CD4-positive, CD25-positive, alpha-beta regulatory T cell (primary cell): ENCODE measurements at regions not wholly inside any gene's neighbourhood (a gene's known extent, or its start where the extent isn't known, plus 50 kb on each side); places are given as distances from the start of the nearest gene placed in this dataset.

Experiments
- ATAC-seq, 2 donors: fragments of 150-1000 bp; cut with Tn5 transposase; one replicate each; pipeline ENCODE4 v1.10.0; 2021; ENCODE audit warnings: low read depth in 2 of 2, moderate number of reproducible peaks in 2 of 2, moderate library complexity in 1 of 2
- DNase-seq, 3 donors: peaks; one replicate each; pipeline versions ENCODE4 v3.0.0 to v3.0.0-alpha.2; 2012 to 2022; ENCODE audit warnings: mixed read lengths in 1 of 3
- H3K27ac ChIP-seq: one replicate; pipeline ENCODE4 v1.7.0; 2013; ENCODE audit warnings: mild to moderate bottlenecking, low read length; ENCODE audit not compliant: insufficient read depth, poor library complexity, severe bottlenecking
- H3K27me3 ChIP-seq: one replicate; pipeline ENCODE4 v1.7.0; 2013; ENCODE audit warnings: low read length; ENCODE audit not compliant: control insufficient read depth, insufficient read depth
- H3K36me3 ChIP-seq: one replicate; pipeline ENCODE4 v1.7.0; 2013; ENCODE audit warnings: mild to moderate bottlenecking, low read length, moderate library complexity; ENCODE audit not compliant: control insufficient read depth, insufficient read depth
- H3K4me1 ChIP-seq: 2 replicates; pipeline ENCODE4 v1.7.0; 2013; ENCODE audit warnings: mild to moderate bottlenecking, low read length; ENCODE audit not compliant: insufficient read depth, control insufficient read depth, poor library complexity, severe bottlenecking
- H3K4me3 ChIP-seq: one replicate; pipeline ENCODE4 v1.7.0; 2013; ENCODE audit warnings: low read depth, mild to moderate bottlenecking, low read length, moderate library complexity
- H3K9me3 ChIP-seq, 2 experiments: 1 replicate in 1 of 2; 2 replicates in 1 of 2; pipeline ENCODE4 v1.7.0; 2013; ENCODE audit warnings: low read length in 2 of 2, mild to moderate bottlenecking in 1 of 2, moderate library complexity in 1 of 2; ENCODE audit not compliant: control insufficient read depth in 2 of 2
- H3K27ac Mint-ChIP-seq, 3 donors: one replicate each; pipeline ENCODE4 v1.8.0; 2020 to 2022; ENCODE audit warnings: mild to moderate bottlenecking in 3 of 3, mixed read lengths in 3 of 3, moderate library complexity in 2 of 3
- H3K27me3 Mint-ChIP-seq: one replicate; pipeline ENCODE4 v1.8.0; 2022; ENCODE audit warnings: mild to moderate bottlenecking, mixed read lengths
- H3K36me3 Mint-ChIP-seq: one replicate; pipeline ENCODE4 v1.8.0; 2020; ENCODE audit warnings: mixed read lengths
- H3K4me1 Mint-ChIP-seq, 4 donors: one replicate each; pipeline ENCODE4 v1.8.0; 2020 to 2022; ENCODE audit warnings: mixed read lengths in 4 of 4, mild to moderate bottlenecking in 1 of 4
- H3K4me3 Mint-ChIP-seq, 4 donors: one replicate each; pipeline ENCODE4 v1.8.0; 2020 to 2022; ENCODE audit warnings: mild to moderate bottlenecking in 4 of 4, mixed read lengths in 4 of 4, moderate library complexity in 3 of 4
- H3K9me3 Mint-ChIP-seq, 7 donors: one replicate each; pipeline ENCODE4 v1.8.0; 2020 to 2022; ENCODE audit warnings: mixed read lengths in 7 of 7, mild to moderate bottlenecking in 3 of 7, moderate library complexity in 2 of 7

- ATAC-seq = no peak
- no peaks in the 10 kb centered on the region for H3K4me1 ChIP-seq
- Mint-ChIP-seq H3K9me3 (no peaks in the 10 kb centered on the region), H3K4me3 (no peak overlapping the region), H3K36me3 (no peaks in the 10 kb centered on the region), H3K27ac (no peak overlapping the region), H3K27me3 (peaks cover under 1% of the 10 kb centered on the region), H3K4me1 (no peaks in the 10 kb centered on the region)
- no peak overlapping the region for H3K4me3 ChIP-seq
- H3K36me3 ChIP-seq = no peaks in the 10 kb centered on the region
- no peak for DNase-seq
- no peak overlapping the region for H3K27ac ChIP-seq
- H3K9me3 ChIP-seq = no peaks in the 10 kb centered on the region
- H3K27me3 ChIP-seq = no peaks in the 10 kb centered on the region
Measured at GRCh38 chr2:120803764-120804335, 68.2 kb downstream of the GLI2 start.

GRCh38 chr2:120804459-120804858 lies 68.8 kb downstream of the GLI2 start:
- Mint-ChIP-seq H3K36me3 (no peaks in the 10 kb centered on the region), H3K27ac (no peak overlapping the region), H3K4me3 (no peak overlapping the region), H3K27me3 (peaks cover 5% of the 10 kb centered on the region), H3K9me3 (no peaks in the 10 kb centered on the region), H3K4me1 (no peaks in the 10 kb centered on the region)
- no peak for DNase-seq
- no peak overlapping the region for H3K27ac ChIP-seq
- H3K9me3 ChIP-seq = no peaks in the 10 kb centered on the region
- H3K27me3 ChIP-seq = no peaks in the 10 kb centered on the region
- ATAC-seq = no peak
- H3K36me3 ChIP-seq = no peaks in the 10 kb centered on the region
- no peak overlapping the region for H3K4me3 ChIP-seq
- H3K4me1 ChIP-seq = no peaks in the 10 kb centered on the region

- Histone ChIP-seq H3K27me3 (no peaks in the 10 kb centered on the region), H3K4me3 (no peak overlapping the region), H3K9me3 (no peaks in the 10 kb centered on the region), H3K36me3 (no peaks in the 10 kb centered on the region), H3K4me1 (no peaks in the 10 kb centered on the region), H3K27ac (no peak overlapping the region)
- Mint-ChIP-seq H3K27ac (no peak overlapping the region), H3K27me3 (peaks cover 5% of the 10 kb centered on the region), H3K4me3 (no peak overlapping the region), H3K36me3 (no peaks in the 10 kb centered on the region), H3K9me3 (no peaks in the 10 kb centered on the region), H3K4me1 (no peaks in the 10 kb centered on the region)
- DNase-seq (no peak), ATAC-seq (no peak)
Measured at GRCh38 chr2:120805011-120805410, 69.3 kb downstream of the GLI2 start.

- H3K27ac ChIP-seq = no peak overlapping the region
- H3K36me3 ChIP-seq = no peaks in the 10 kb centered on the region
- H3K4me1 ChIP-seq = no peaks in the 10 kb centered on the region
- Mint-ChIP-seq H3K4me3 (no peak overlapping the region), H3K9me3 (no peaks in the 10 kb centered on the region), H3K27ac (no peak overlapping the region), H3K36me3 (no peaks in the 10 kb centered on the region), H3K27me3 (peaks cover 5% of the 10 kb centered on the region), H3K4me1 (no peaks in the 10 kb centered on the region)
- no peak overlapping the region for H3K4me3 ChIP-seq
- ATAC-seq = no peak
- no peak for DNase-seq
- no peaks in the 10 kb centered on the region for H3K9me3 ChIP-seq
- H3K27me3 ChIP-seq = no peaks in the 10 kb centered on the region
Measured at GRCh38 chr2:120805602-120806001, 69.9 kb downstream of the GLI2 start.

- H3K36me3 Mint-ChIP-seq = no peaks in the 10 kb centered on the region
- H3K9me3 Mint-ChIP-seq = no peaks in the 10 kb centered on the region
- H3K4me3 ChIP-seq = no peak overlapping the region
- peaks cover 5% of the 10 kb centered on the region for H3K27me3 Mint-ChIP-seq
- H3K27ac Mint-ChIP-seq = no peak overlapping the region
- no peaks in the 10 kb centered on the region for H3K27me3 ChIP-seq
- H3K27ac ChIP-seq = no peak overlapping the region
- no peaks in the 10 kb centered on the region for H3K4me1 ChIP-seq
- H3K4me1 Mint-ChIP-seq = no peaks in the 10 kb centered on the region
- no peak for DNase-seq
- H3K4me3 Mint-ChIP-seq = no peak overlapping the region
- H3K9me3 ChIP-seq = no peaks in the 10 kb centered on the region
- H3K36me3 ChIP-seq = no peaks in the 10 kb centered on the region
- ATAC-seq = no peak
Measured at GRCh38 chr2:120807751-120808150, 72.1 kb downstream of the GLI2 start.

- Mint-ChIP-seq H3K27ac (no peak overlapping the region), H3K4me3 (no peak overlapping the region), H3K4me1 (no peaks in the 10 kb centered on the region), H3K9me3 (no peaks in the 10 kb centered on the region), H3K27me3 (peaks cover 5% of the 10 kb centered on the region), H3K36me3 (no peaks in the 10 kb centered on the region)
- Histone ChIP-seq H3K27ac (no peak overlapping the region), H3K9me3 (no peaks in the 10 kb centered on the region), H3K36me3 (no peaks in the 10 kb centered on the region), H3K4me3 (no peak overlapping the region), H3K4me1 (no peaks in the 10 kb centered on the region), H3K27me3 (no peaks in the 10 kb centered on the region)
- ATAC-seq (no peak), DNase-seq (no peak)
Measured at GRCh38 chr2:120809151-120809550, 73.5 kb downstream of the GLI2 start.

- ATAC-seq = no peak
- H3K27ac Mint-ChIP-seq = no peak overlapping the region
- H3K4me3 Mint-ChIP-seq = no peak overlapping the region
Measured at GRCh38 chr2:120809609-120810440, 74.2 kb downstream of the GLI2 start.

GRCh38 chr2:120810639-120811038 lies 75.0 kb downstream of the GLI2 start:
- H3K36me3 ChIP-seq = no peaks in the 10 kb centered on the region
- no peaks in the 10 kb centered on the region for H3K9me3 ChIP-seq
- H3K27ac ChIP-seq = no peak overlapping the region
- no peaks in the 10 kb centered on the region for H3K4me1 ChIP-seq
- Mint-ChIP-seq H3K9me3 (no peaks in the 10 kb centered on the region), H3K4me3 (no peak overlapping the region), H3K36me3 (no peaks in the 10 kb centered on the region), H3K4me1 (no peaks in the 10 kb centered on the region), H3K27ac (no peak overlapping the region), H3K27me3 (peaks cover 5% of the 10 kb centered on the region)
- no peak for DNase-seq
- H3K27me3 ChIP-seq = no peaks in the 10 kb centered on the region
- H3K4me3 ChIP-seq = no peak overlapping the region
- ATAC-seq = no peak

More at GRCh38 chr2:120809609-120810440, 74.2 kb downstream of the GLI2 start:
- Mint-ChIP-seq H3K36me3 (no peaks in the 10 kb centered on the region), H3K4me1 (no peaks in the 10 kb centered on the region), H3K27me3 (peaks cover 5% of the 10 kb centered on the region), H3K9me3 (no peaks in the 10 kb centered on the region)
- Histone ChIP-seq H3K4me3 (no peak overlapping the region), H3K4me1 (no peaks in the 10 kb centered on the region), H3K27me3 (no peaks in the 10 kb centered on the region), H3K9me3 (no peaks in the 10 kb centered on the region), H3K27ac (no peak overlapping the region), H3K36me3 (no peaks in the 10 kb centered on the region)
- no peak for DNase-seq
